ENCODE measurements at regions not wholly inside any gene's neighbourhood (a gene's known extent, or its start where the extent isn't known, plus 50 kb on each side); places are given as distances from the start of the nearest gene placed in this dataset.

GRCh38 chr2:126224776-126225175 is 431.2 kb upstream of the GYPC start:
- TF ChIP-seq CTCF (IDR thresholded peaks at IDR 0.05 in 4 of 5, conservative IDR thresholded peaks at IDR 0.05 in 1 of 5): no peak
- no peak for TF ChIP-seq POLR2A (IDR thresholded peaks at IDR 0.05)
- DNase-seq (no peak), ATAC-seq (no peak)
- intact Hi-C loops (cut with DNase I; ENCODE audit: low total_unique reads): no loop called here
- in situ Hi-C loops (cut with MboI; ENCODE audit: low sequenced_read_pairs in 4 of 4): loop anchor here in 1 of 4 donors (25.0 kb wide), 1 partner anchor 563 kb away; no protein-coding TSS in a partner anchor
- Histone ChIP-seq H3K27me3 (no peaks in the 10 kb centered on the region), H3K36me3 (no peaks in the 10 kb centered on the region), H3K27ac (no peak overlapping the region), H3K9me3 (no peaks in the 10 kb centered on the region), H3K4me1 (no peaks in the 10 kb centered on the region), H3K4me3 (no peak overlapping the region)

- intact Hi-C loops (cut with DNase I; ENCODE audit: low total_unique reads) (no loop called here), in situ Hi-C loops (cut with MboI; ENCODE audit: low sequenced_read_pairs in 4 of 4) (loop anchor here in 1 of 4 donors (25.0 kb wide), 1 partner anchor 560 kb away; no protein-coding TSS in a partner anchor)
- DNase-seq (no peak), ATAC-seq (no peak)
- Histone ChIP-seq H3K4me1 (no peaks in the 10 kb centered on the region), H3K27ac (no peak overlapping the region), H3K9me3 (no peaks in the 10 kb centered on the region), H3K27me3 (no peaks in the 10 kb centered on the region), H3K4me3 (no peak overlapping the region), H3K36me3 (no peaks in the 10 kb centered on the region)
- TF ChIP-seq POLR2A (IDR thresholded peaks at IDR 0.05): no peak
- no peak for TF ChIP-seq CTCF (IDR thresholded peaks at IDR 0.05 in 4 of 5, conservative IDR thresholded peaks at IDR 0.05 in 1 of 5)
Observed at GRCh38 chr2:126227250-126227649, 428.7 kb upstream of the GYPC start.

DNA sequence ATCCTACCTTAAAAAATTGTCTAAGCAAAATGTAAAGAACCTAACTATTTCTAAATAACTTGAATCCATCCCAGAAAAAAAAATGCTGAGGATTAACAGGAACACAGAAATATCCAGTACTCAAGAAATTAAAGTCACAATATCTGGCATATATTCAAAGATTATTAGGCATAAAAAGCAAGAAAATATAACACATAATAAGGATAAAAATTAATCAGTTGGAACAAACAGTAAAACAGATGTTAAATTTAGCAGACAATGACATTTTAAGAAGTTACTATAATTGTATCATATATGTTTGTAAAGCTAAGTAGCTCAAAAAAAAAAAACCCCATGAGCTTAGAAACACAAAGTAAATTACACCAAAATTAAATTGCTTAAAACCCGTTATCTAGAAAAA is 427.4 kb upstream of the GYPC start:
- Histone ChIP-seq H3K4me1 (no peaks in the 10 kb centered on the region), H3K27me3 (no peaks in the 10 kb centered on the region), H3K36me3 (no peaks in the 10 kb centered on the region), H3K9me3 (no peaks in the 10 kb centered on the region), H3K27ac (no peak overlapping the region), H3K4me3 (no peak overlapping the region)
- DNase-seq (no peak), ATAC-seq (no peak)
- TF ChIP-seq POLR2A (IDR thresholded peaks at IDR 0.05): no peak
- no peak for TF ChIP-seq CTCF (IDR thresholded peaks at IDR 0.05 in 4 of 5, conservative IDR thresholded peaks at IDR 0.05 in 1 of 5)
- in situ Hi-C loops (cut with MboI; ENCODE audit: low sequenced_read_pairs in 4 of 4) (loop anchor here in 1 of 4 donors (25.0 kb wide), 1 partner anchor 559 kb away; no protein-coding TSS in a partner anchor), intact Hi-C loops (cut with DNase I; ENCODE audit: low total_unique reads) (no loop called here)

GRCh38 chr2:126238251-126238650 is 417.7 kb upstream of the GYPC start:
- H3K9me3 ChIP-seq: no peaks in the 10 kb centered on the region
- ATAC-seq (no peak), DNase-seq (no peak)
- in situ Hi-C loops (cut with MboI; ENCODE audit: low sequenced_read_pairs in 4 of 4) (loop anchor here in 1 of 4 donors (25.0 kb wide), 1 partner anchor 549 kb away; no protein-coding TSS in a partner anchor), intact Hi-C loops (cut with DNase I; ENCODE audit: low total_unique reads) (no loop called here)
- H3K4me1 ChIP-seq: no peaks in the 10 kb centered on the region
- H3K36me3 ChIP-seq: no peaks in the 10 kb centered on the region
- H3K27me3 ChIP-seq: no peaks in the 10 kb centered on the region
- no peak for TF ChIP-seq CTCF (IDR thresholded peaks at IDR 0.05 in 4 of 5, conservative IDR thresholded peaks at IDR 0.05 in 1 of 5)
- TF ChIP-seq POLR2A (IDR thresholded peaks at IDR 0.05): no peak
- no peak overlapping the region for H3K27ac ChIP-seq
- H3K4me3 ChIP-seq: no peak overlapping the region

Measured in gastrocnemius medialis (tissue), 4 donors.